ENCODE measurements at regions not wholly inside any gene's neighbourhood (a gene's known extent, or its start where the extent isn't known, plus 50 kb on each side); places are given as distances from the start of the nearest gene placed in this dataset.
"Not testable (repeated sequence)": the region's sequence is repeated elsewhere in the genome, so short reads cannot be mapped to it uniquely, and the experiment has no call there.

DNA sequence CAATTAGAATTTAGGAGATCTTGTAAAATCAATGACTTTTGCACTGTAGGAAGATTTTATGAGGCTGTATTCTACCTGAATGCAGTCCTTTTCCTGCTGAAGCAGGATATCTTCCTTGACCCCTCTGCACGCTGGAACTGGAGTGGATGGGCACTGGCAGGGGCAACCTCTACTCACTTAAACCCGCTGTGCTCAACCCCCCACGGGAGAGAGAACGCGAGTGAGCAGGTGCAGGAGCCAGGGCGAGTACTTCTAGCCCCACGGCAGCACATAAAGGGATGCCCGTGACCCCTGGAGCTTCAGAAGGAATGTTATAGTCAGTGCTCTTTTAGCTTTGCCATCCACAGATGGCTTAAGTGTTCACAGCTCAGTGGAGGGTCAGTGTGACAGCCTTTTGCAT is 1144.8 kb downstream of the EPHA7 start:
- DNase-seq (ENCODE audit: low spot score): peak; percentile 43

DNA sequence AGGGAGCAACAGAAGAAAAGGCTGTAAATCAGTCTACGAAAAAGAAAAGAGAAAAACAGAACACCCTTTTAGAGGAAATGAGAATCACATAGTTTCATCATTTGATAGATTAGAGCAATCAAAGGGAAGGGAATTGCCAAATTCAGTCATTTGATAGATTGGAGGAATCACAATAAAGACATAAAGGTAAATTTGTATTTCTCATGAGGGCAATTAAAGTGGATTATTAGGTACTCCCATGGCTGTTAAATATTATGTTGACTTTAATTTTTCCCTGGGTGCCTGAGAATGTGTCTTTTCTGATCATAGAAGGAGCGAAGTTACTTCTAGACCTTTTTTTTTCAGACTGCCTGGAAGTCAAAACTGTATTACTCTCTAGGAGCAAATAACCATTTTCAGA is 1145.7 kb downstream of the EPHA7 start:
- DNase-seq (ENCODE audit: low spot score): no peak

DNA sequence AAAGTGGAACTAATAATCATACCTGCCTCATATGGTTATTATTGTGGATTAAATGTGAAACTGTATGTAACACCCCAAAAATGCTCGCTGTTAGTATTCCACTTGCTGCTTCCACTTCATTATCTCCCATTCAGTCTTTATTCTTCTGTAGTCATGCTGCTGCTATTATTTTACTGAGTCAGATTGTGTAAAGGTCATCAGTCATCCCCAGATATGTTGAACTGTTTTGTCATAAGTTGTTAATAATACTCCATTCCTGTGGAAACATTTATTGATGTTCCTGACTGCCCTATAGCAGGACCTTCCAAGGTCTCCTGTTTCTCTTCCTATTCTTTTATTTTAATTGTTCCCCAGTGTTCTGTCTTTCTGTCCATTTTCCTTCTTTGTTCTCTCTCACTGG is 1148.3 kb downstream of the EPHA7 start:
- DNase-seq (ENCODE audit: low spot score): no peak

DNA sequence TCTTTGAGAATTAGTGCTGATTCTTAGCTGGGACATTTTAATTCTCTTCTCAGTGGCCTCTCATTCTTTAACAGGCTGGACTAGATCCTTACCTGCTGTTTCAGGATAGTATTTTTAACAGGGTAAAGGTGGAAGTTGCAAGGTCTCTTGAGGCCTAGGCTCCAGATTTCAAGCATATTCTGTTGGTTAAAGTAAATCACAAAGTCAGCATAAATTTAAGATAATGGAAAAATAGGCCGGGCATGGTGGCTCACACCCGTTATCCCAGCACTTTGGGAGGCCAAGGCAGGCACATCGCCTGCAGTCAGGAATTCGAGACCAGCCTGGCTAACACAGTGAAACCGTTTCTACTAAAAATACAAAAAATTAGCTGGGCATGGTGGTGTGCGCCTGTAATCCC is 1149.0 kb downstream of the EPHA7 start:
- no peak for DNase-seq (ENCODE audit: low spot score)

DNA sequence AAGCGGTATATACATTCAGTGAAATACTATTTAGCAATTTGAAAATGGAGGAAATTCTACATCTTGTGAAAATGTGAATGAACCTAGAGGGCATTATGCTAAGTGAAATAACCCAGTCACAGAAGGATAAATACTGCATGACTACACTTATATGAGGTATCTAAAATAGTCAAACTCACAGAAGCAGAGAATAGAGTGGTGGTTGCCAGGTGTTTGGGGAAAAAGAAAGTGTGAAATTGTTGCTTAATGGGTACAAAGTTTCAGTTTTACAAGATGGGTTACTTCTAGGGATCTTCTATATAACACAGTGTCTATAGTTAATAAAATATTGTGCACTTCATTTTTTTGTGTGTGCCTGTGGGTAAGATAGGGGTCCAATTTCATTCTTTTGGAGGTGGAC is 1152.0 kb downstream of the EPHA7 start:
- DNase-seq (ENCODE audit: low spot score): no peak

DNA sequence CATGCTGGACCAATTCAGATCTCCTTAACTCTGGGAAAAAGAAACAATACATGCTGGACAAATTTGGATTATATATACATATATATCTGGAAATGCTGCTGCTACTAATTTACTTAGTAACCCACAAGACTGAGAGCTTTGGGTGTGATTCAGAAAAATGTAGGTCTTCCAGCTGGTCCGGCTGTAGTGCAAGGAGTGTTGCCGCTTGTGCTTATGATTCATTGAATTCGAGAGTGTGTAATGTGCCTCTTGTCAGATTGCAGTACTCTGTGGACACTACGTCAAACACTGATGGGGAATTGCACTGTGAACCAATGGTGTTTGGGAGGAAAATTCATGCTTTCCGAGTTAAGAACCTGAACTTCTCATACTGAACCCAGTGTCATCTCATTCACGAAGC is 1155.5 kb downstream of the EPHA7 start:
- DNase-seq (ENCODE audit: low spot score): no peak

DNA sequence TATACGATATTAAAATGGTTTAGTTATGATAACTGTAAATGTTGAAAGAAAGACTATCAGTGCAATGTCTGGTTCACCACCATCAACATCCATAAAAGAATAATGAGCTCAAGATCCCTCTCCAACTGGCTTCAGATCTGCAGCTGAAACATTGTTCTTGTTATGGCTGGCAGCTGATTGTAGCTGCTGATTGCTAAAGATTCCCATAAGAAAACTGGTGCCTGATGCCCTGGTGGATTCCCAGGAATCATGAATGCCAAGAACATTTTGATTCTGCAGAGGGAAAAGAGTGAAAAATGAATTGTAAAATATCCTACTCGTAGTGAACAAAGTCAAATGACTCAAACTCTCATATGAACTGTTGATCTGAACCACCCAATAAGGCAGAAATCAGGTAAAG is 1160.2 kb downstream of the EPHA7 start:
- DNase-seq (ENCODE audit: low spot score): no peak

DNA sequence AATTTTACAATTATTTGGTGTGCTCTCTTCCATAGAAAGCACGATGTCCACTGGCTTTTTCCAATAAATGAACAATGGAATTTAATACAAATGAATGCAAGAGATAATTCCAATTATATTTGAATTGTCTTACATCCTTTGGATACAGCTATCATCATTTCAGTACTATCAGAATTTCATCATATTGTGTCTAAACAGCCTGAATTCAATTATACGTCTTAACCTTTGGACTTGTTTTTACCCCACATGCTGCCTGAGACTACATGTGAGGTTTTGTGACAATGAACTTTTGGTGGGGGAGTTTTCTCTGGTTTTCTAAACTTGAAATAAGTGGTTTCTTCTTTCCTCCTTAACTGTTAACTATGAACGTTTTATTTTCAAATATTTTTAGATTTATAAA is 1176.0 kb downstream of the EPHA7 start:
- DNase-seq (ENCODE audit: low spot score): no peak

DNA sequence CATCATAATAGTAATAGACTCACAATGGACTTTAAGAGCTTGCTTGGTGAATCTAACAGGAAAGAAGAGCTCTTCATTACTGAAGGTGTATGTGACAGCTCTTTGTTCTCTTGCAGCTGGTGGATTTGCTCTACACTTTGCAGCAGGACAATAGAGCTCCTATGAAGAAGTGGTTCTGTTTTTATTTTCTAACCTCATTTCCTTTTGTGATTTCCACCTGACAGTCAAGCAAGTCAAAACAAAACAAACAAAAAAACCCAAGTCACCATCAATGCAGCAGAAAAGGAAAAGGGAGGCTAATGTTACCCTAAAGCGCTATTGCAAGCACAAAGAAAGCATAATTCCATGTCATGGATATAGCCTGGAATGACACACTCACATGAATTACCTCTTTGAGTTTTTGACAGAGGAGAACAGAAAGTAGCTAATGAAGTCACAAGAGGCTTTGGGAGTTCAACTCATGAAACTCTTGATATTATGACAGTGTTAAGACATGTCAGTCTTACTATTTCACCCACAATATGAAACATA is 1188.1 kb downstream of the EPHA7 start:
- no peak for DNase-seq (ENCODE audit: low spot score)

DNA sequence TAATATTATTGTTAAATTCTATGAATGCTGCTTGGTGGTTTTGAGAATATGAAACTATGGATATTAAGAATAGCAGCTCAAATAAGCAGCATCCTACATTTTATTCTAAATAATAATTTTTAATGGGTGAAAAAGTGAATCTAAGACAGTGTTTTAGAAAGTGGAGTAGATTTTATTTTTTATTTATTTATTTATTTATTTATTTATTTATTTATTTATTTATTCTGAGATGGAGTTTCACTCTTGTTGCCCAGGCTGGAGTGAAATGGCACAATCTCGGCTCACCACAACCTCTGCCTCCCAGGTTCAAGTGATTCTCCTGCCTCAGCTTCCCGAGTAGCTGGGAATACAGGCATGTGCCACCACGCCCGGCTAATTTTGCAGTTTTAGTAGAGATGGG is 1199.4 kb downstream of the EPHA7 start:
- DNase-seq (ENCODE audit: low spot score): not testable (repeated sequence)

DNA sequence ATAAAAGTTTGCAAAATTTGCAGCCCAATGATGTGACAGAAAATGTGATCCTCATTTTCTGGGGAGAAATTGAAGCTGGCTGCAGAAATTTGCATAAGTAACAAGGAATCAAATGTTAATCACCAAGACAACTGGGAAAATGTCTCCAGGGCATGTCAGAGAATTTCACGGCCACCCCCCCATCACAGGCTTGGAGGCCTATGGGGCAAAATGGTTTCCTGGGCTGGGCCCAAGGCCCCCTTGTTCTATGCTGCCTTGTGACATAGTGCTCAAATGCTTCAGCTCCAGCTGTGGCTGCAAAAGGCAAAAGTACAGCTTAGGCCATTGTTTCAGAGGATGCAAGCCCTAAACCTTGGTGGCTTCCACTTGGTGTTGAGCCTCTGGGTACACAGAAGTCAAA is 1202.6 kb downstream of the EPHA7 start:
- DNase-seq (ENCODE audit: low spot score): no peak

DNA sequence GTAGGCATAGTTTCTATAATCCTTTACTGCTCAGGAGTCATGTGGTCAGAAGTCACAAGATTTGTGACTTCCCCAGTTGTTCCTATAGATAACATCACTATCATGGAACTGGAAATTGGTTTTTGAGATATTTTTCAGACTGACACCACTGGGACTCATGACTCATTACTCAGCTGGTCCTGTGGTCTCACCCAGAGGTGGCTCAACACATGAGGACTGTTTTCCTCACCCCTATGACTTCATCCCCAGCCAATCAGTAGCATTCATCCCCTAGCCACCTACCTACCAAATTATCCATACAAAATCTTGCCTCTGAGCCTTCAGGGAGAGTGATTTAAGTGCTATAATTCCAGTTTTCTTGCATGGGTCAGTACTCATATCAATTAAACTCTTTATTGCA is 1217.7 kb downstream of the EPHA7 start:
- DNase-seq (ENCODE audit: low spot score): no peak

DNA sequence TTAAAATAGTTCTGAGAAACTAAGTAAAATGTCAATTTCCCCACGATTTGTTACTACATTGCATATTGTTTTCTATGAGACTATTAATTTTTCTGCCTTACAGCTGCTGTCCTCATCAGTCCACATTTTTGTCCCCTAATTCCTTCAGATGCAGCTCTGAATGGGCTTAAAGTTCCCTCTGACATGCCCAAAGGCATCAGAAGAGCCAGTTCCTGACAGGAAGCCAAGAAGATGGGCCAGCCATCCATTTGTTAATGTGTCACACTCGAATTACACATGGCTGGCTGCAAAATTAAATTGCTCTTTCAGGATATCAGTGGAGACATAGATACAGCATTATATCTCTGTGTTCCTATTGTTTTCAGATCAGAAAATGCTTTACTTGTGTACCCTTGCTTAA is 1223.0 kb downstream of the EPHA7 start:
- no peak for DNase-seq (ENCODE audit: low spot score)

DNA sequence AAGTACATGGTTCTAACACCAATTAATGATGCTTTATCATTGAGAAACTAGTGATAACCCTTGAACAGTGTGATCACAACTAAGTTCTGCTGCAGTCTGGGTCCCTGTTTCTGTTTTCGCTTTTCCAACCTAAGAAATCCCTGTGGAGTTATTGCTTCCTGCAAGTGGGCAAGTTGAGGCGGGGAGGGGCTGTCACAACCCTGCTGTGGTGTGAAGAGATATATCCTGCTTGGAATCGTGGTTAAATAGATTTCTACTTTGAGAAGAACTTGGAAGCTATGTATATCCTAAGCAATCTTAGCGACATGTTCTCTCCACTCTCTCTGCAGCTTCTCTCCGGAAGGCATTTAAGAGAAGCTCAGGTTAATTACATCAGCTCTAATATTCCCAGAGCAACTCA is 1223.6 kb downstream of the EPHA7 start:
- no peak for DNase-seq (ENCODE audit: low spot score)

DNA sequence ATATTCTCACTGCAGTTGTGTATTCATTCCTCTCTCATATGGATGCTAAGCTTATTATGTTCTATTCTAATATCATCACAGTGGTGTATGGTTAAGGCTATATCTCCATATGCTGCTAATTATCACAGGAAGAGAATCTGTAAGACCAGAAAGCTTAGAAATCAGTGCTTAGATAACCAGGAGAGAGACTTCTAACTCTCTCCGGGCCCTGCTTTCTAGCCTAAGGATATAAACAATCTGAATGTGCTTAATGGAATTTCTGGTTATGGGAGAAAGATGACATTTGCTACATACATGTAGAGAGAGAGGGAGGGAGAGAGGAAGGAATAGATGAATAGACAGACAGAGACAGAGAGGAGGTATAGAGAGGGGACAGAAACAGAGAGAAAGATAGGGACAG is 1231.3 kb downstream of the EPHA7 start:
- no peak for DNase-seq (ENCODE audit: low spot score)

DNA sequence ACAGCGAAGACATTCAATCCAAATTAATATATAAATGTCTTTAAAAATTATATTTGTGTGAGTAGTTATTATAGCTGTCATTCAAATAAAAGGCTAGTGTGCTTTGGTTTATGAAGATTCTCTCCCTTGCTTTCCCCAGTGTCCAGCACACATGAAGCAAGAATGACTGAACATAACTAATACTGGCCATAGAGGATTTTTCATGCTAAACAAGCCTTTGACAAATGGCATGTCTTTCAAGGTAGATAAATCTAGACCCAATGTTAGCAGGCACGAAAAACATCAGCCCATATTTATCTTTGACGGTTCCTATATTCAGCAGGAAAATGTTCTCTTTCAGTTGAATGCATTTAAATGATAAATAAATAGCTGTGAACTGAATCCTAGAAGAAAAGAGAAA is 1234.4 kb downstream of the EPHA7 start:
- no peak for DNase-seq (ENCODE audit: low spot score)

DNA sequence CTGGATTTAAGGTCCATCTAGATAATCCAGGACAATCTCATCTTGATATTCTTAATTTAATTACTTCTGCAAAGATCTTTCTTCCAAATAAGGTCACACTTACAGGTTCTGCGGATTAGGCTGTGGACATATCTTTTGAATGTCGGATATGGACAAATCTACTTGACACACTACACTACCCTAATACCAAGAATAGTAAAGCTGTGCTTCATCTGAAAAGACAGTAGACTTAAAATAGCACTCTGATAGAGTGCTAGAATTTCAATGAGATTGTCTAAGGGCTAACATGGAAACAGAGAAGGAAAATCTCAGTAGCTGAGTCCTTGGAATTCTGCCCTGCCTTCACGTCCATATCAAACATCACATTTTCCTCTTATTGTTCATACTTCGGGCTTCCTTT is 1238.0 kb downstream of the EPHA7 start:
- no peak for DNase-seq (ENCODE audit: low spot score)

DNA sequence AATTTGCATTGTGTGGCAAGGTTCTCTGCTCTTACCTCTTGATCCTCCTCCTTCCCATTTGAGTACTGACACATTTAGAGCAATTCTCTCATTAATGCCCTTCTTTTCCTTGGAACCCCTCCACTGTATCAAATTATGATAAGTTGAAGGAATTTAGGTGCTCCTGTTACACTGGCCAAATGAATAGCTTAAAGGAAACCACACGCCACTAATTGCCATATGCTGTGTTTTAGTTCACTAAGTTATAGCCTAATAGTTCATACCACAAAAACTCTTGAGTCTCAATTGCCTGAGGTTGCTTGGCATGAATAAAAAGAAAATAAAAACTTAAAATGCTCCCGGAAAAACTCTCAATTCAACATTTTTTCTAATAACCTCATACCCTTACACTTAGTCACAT is 1239.3 kb downstream of the EPHA7 start:
- no peak for DNase-seq (ENCODE audit: low spot score)

DNA sequence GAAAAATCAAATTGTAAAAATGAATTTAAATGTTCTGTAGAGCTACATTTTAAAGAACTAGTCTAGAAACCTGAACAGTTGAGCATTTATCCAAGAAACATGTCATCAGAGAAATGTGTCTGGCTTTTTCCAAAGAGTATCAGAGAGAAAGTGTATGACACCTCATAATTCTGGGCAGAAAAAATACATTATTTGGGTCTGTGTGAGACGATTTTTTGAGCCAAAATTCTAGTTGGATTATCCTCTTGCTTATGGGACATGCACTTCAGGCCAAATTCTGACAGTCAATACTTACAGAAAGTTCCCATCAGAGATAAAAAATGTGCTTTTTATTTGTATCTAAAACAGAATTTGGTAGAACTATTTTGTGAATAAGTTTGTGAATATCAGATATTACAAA is 1242.7 kb downstream of the EPHA7 start:
- DNase-seq (ENCODE audit: low spot score): no peak

DNA sequence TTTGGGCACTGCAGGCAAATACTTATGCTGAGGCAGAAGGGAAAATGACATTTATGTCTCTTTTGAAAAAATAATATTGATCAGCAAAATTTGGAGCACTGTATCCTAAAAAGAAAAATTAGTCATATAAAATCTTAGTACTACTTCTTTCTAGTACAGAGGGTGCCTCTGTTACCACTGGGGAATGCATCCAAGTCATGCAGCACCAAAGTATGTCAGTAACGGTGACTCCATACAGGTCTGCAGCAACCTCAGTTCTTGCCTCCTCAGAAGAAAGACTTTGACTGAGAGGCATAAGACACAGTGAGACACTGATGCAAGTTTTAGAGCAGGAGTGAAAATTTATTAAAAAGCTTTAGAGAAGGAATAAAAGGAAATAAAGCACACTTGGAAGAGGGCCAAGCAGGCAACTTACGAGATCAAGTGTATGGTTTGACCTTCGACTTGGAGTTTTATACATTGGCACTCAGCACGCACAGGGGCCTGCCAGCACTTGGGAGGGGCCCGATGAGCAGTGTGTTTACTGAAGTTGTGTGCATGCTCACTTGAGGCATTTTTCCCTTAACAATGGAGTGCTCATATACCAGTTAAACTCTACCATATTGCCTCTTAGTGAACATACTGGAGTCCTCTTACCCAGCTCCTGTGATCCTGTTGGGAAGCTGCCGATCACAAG is 1244.8 kb downstream of the EPHA7 start:
- no peak for DNase-seq (ENCODE audit: low spot score)

DNA sequence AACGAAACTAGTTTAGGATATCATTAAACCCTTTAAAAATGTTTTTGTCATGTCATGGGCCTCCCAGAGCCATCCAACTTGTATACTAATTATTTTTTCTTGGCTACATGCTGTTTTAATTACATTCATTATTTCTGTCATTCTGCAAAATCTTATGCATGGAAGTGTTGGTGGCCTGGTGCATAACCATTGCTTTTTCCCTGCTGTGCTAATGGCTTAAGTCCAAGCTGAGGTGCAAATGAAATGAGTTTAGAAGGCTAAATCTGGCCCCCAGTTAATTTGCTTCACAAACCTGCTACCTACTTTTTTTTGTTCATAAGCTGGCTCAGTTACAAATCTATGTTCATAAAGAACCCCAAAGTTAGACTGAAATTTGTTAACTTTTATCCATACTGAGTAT is 1249.9 kb downstream of the EPHA7 start:
- no peak for DNase-seq (ENCODE audit: low spot score)

DNA sequence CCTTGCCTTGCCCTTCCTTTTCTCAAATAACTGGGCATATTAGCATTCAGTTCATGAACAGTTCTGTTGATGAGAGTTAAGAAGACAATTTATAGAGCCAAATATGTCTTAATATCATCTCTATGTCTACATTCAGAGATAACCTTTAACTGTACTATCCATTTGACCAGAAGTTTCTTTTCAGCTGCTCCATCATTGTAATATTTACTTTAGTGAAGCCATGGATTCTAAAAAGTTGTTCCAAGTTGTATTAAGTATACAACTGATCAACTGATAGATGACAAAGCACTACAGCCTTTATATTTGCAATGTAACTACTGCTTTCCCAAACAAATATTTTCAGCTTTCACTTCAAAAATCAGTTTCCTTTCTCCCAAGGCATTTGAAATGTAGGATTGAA is 1252.7 kb downstream of the EPHA7 start:
- no peak for DNase-seq (ENCODE audit: low spot score)

DNA sequence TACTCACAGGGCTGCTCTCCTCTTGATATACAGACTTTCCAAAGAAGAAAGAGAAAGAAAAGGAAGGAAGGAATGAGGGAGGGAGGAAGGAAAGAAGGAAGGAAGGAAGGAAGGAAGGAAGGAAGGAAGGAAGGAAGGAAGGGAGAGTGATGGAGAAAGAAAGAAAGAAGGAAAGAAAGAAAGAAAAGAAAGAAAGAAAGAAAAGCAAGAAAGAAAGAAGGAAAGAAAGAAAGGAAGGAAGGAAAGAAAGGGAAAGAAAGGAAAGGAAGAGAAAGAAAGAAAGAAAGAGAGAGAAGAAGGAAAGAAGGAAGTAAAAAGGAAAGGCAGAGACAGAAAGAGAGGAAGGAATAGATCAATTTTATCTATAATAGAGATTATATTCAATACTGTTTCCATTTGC is 1257.4 kb downstream of the EPHA7 start:
- DNase-seq (ENCODE audit: low spot score): no peak

DNA sequence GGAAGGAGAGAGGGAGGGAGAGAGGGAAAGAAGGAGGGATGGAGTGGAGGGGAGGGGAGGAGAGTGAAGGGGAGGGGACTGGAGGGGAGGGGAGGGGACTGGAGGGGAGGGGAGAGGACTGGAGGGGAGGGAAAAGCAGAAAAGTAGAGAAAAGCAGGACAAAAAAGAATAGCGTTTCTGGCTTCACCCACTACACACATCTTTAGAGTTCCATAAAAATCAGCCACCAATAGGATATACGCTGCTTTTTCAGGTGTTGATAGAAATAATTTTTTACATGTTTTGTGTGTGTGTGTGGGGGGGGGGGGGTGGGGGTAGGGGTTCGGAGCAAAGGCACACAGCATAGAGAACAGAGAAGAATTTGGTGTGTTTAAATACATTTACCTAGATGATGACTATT is 1259.1 kb downstream of the EPHA7 start:
- DNase-seq (ENCODE audit: low spot score): no peak

DNA sequence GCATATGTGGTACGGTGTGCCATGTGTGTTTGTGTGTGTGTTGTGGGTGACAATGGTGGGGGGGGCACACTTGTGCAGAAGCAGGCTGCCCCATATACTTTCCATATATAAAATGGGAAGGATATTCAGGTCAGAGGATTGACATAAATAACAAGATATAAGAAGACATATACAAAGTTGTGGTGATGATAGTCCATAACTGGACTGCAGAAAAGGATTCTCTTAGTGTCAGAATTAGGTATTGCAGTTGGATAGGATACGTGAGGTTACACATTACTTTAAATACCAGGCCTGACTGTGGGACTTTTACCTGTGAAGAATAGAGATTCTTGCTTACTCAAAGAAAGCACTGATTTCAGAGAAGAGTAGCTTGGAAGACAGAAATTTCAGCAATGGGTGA is 1260.3 kb downstream of the EPHA7 start:
- DNase-seq (ENCODE audit: low spot score): no peak

All from ecto neural progenitor cell (in vitro differentiated cells).